GM21737 (cell line): ENCODE measurements at regions not wholly inside any gene's neighbourhood (a gene's known extent, or its start where the extent isn't known, plus 50 kb on each side); places are given as distances from the start of the nearest gene placed in this dataset.
A peak's percentile ranks its signal among the peaks of the same experiment; 100 is the strongest.
"Not testable (repeated sequence)": the region's sequence is repeated elsewhere in the genome, so short reads cannot be mapped to it uniquely, and the experiment has no call there.

Source experiments
- ATAC-seq: cut with Tn5 transposase; IDR thresholded peaks from one replicate; pipeline ENCODE4 v1.9.1; 2021; ENCODE audit warnings: mild to moderate bottlenecking, moderate library complexity; ENCODE audit not compliant: unreplicated experiment

DNA sequence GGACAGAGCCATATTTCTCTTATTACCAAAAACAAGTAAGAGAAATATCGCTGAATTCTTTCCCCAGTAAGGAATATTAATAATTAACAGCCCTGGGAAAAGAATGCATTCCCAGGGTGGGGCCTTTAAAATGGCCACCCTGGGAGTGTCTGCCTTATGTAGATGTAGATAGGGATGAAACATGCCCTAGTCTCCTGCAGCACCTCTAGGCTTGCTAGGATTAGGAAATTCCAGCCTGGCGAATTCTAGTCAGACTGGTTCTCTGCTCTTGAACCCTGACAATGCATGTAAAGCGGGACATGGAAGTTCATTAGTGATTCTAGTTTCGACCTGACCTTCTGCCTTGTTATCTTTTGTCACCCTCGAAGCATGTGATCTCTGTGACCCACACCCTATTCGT is 405.2 kb upstream of the MAP2 start:
- not testable (repeated sequence) for ATAC-seq

DNA sequence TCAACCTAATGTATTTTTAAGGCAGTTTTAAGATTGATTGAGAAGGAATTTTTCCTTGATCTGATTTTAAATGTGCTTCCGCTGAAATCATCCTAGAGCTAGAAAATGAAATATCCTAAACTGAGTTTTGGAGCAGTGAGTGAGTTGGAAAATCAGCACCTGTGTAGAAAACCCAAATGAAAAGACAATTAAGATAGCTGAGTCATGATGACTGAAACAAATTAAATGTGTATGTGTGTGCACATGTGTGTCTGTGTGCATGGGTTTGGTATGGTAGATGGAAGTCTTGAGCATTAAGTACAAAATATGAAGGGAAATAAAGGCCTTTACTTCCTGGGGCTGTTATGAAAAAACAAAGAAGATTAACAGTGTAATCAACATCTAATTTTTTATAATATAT is 394.6 kb upstream of the MAP2 start:
- no peak for ATAC-seq

DNA sequence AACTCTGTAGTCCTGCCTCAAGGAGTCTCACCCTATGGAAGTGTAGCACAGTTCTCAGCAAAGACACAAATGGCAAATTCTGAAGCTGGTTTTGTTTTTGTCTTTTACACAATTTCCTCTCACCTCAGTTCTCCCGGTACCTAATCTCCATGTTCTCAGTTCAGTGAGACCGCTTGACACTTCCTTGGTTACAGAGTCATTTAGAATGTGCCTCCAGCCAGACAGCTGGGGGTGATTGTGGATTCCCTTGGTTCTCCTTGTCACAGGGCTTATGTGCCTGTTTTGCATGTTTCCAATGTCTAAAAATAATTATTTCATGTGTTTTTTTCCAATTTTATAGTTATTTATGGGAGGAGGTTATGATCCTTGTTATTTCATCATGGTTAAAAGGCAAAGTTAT is 379.5 kb upstream of the MAP2 start:
- ATAC-seq = no peak

- ATAC-seq = no peak
These were observed 377.7 kb upstream of the MAP2 start for GRCh38 chr2:209046163-209046562.

DNA sequence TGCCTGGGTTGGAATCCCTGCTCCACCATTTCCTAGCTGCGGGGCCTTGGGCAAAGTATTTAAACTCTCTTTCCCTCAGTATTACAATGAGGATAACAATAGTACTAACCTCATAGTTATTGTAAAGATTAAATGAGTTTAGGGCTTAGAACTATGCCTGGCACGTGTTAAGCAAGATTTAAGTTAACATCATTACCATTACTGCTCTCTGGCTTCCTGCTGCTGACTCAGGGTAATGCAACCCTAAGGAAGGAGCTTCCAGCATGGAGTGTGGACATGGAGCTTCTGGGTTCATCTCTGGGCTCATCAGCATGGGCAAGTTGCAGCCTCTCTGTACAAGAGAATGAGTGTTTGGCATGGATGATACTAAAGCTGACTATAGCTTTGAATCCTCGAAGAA is 374.2 kb upstream of the MAP2 start:
- no peak for ATAC-seq

GRCh38 chr2:209062210-209062609 is 361.6 kb upstream of the MAP2 start:
- ATAC-seq = no peak

- ATAC-seq = no peak
These were observed 353.6 kb upstream of the MAP2 start for GRCh38 chr2:209070262-209070661.

DNA sequence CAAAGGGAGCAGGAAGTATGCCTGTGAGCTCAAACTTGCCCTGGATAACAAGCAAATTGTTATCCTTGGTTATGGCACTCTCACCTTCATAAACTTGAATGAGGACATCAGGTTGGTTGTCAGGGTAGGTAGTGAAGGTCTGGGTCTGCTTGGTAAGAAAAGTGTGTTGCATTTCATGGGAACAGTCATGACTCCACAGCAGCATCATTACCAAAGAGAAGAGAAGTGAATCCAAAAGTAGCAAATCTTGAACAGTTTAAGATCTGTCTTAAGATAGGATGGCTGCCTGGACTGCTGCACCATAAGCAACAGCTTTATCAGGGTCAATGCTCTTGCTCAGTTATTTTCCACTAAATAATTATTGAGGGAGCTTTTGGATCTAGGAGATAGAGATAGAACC is 350.7 kb upstream of the MAP2 start:
- no peak for ATAC-seq

- no peak for ATAC-seq
These were observed 349.1 kb upstream of the MAP2 start for GRCh38 chr2:209074711-209075110.

- no peak for ATAC-seq
These were observed 347.7 kb upstream of the MAP2 start for GRCh38 chr2:209076151-209076550.

GRCh38 chr2:209086761-209087160 is 337.1 kb upstream of the MAP2 start:
- no peak for ATAC-seq

GRCh38 chr2:209091056-209091455 is 332.8 kb upstream of the MAP2 start:
- no peak for ATAC-seq

DNA sequence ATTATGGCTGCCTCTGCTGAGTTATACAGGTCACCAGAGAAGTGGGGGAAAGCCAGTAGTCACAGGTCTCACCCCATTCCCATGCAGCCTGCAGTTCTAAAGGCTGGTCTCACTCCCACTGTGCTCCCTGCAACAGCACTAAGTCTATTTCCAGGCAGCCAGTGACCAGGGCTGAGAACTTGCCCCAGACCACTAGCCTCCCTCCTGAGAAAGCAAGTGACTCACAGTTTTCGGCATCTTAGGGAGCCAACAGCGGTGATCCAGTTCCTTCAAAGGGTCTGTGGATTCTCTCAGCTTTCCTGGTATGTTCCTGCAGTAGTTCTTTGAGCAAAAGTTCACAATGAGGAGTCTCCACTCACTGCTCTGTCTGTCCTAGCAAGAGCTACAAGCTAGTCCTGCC is 329.6 kb upstream of the MAP2 start:
- no peak for ATAC-seq

DNA sequence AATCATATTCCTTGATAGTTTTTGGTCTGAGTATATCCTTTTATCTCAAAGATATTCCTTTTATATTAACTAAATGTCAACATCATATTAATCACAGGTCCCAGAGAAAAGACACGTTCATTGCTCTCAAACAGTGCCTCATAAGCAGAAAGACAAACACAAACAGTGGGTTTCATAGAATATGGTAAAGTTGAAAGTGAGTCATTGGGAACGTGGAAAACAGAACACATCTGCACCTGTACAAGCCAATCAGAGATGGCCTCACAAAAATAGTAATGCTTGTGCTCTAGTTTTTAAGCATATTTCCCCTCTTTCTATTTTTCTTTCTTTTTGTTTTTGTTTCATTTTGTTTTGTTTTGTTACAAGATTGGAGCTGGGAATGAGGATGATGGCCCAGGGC is 328.4 kb upstream of the MAP2 start:
- ATAC-seq = no peak

- no peak for ATAC-seq
These were observed 326.7 kb upstream of the MAP2 start for GRCh38 chr2:209097168-209097567.

DNA sequence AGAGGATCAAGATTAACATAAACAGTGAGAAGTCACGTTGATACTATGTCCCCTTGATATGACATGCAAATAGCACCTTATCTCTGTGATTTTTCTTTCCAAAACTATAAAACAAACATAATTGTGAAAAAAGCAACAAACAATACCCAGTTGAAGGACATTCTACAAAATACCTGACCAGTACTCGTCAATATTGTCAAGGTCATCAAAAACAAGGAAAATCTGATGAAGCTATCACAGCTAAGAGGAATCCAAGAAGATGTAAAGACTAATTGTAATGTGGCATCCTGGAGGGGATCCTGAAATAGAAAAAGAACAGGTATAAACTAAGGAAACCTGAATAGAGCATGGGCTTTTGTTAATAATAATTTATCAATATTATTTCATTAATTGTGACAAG is 321.5 kb upstream of the MAP2 start:
- no peak for ATAC-seq

GRCh38 chr2:209113026-209113425 is 310.8 kb upstream of the MAP2 start:
- ATAC-seq = no peak

DNA sequence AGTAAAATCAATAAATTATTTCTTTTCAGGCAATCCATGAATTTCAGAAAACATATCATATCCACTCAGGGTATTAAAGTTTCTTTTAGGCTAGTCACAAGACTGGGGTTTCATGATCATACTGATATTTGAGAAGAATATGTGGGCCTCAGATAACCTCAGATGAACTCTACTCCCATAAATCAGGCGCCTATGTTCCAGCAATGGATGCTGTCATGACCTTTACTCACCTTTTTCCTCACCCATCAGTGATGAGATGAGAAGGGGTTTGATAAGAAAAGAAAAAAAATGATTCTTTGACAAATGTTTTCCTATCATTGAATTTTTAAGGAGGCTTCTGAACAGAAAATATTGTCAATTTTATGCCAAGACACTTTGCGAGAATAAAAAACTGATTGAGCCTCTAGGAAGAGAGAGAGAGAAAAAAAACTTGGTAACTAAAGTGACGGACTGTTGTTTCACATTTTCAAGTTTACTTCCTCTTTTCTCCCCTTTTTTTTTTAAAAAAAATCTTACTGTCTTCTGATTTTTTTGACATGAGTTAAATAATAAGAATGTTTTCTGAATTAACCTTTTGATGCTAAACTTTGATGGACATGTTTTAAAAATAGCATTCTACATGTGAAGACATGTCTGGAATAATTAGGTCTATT is 309.1 kb upstream of the MAP2 start:
- ATAC-seq = no peak

DNA sequence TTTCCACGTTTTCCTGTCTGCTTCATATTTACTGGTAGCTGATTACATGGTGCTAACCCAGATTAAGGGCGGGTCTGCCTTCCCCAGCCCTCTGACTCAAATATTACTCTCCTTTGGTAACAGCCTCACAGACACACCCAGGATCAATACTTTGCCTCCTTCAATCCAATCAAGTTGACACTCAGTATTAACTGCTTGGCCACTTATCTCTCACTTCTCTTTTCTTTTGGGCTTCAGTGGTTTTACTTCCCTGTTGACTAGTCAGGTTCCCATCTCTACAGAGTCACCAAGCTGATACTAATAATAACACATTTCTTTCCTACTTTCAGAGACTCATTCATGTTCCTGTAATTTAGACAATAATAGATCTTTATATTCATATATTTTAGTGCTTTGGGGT is 302.2 kb upstream of the MAP2 start:
- ATAC-seq = peak; percentile 81

DNA sequence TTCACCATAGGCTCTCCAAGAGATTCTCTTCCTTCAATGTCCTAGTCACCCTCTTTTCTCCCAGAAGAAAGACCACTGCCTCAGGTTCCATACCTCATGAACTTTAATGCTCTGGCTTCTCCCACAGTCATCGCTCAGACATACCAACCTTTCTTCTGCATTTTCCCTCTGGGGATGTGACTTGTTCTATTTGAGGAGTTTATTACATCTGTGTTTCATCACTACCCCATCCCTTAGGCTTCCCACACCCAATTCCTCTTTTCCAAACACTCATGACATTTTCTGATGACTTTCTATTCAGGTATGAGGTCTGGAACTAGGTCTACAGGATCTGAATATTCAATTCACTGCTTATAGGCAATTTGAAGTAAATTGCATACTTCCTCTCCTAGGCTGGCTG is 298.6 kb upstream of the MAP2 start:
- ATAC-seq = no peak

- no peak for ATAC-seq
These were observed 285.8 kb upstream of the MAP2 start for GRCh38 chr2:209138079-209138478.

GRCh38 chr2:209141142-209141541 is 282.7 kb upstream of the MAP2 start:
- ATAC-seq = no peak

DNA sequence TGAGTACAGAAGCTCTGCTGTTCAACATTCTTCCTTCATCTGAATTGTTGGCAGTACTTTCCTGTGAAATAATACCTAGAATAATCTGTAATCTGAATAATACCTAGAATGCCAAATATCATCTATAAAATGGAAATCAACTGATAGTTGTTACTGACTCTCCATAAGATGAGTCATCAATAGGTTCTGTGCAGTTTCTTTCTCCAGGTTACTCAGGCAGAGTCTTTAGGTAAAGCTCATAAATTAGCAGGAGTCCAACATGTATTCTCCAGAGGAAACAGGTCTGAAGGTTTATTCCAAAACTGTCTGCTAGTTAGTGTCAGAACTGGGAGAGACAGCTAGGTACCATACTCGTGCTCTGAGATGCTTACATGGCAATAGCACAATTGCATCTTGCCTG is 282.0 kb upstream of the MAP2 start:
- no peak for ATAC-seq
